MG63 (cell line): ENCODE measurements at regions not wholly inside any gene's neighbourhood (a gene's known extent, or its start where the extent isn't known, plus 50 kb on each side); places are given as distances from the start of the nearest gene placed in this dataset.

Experiments
- DNase-seq: peaks from one replicate; pipeline ENCODE4 v3.0.0-alpha.2; 2020
- H3K27me3 ChIP-seq: fragments of 250-450 bp; sonication (Bioruptor Pico); 2 replicates; pipeline ENCODE4 v1.5.1; 2020; ENCODE audit warnings: mild to moderate bottlenecking, moderate library complexity
- H3K36me3 ChIP-seq: fragments of 250-450 bp; sonication (Bioruptor Pico); 2 replicates; pipeline ENCODE4 v1.5.1; 2020; ENCODE audit warnings: mild to moderate bottlenecking, moderate library complexity
- H3K4me3 ChIP-seq: fragments of 250-450 bp; sonication (Bioruptor Pico); 2 replicates; pipeline ENCODE4 v1.5.1; 2020; ENCODE audit warnings: mild to moderate bottlenecking, moderate library complexity
- H3K9me3 ChIP-seq: fragments of 250-450 bp; sonication (Bioruptor Pico); 2 replicates; pipeline ENCODE4 v1.5.1; 2020; ENCODE audit warnings: mild to moderate bottlenecking, moderate library complexity

- Histone ChIP-seq H3K4me3 (no peak overlapping the region), H3K27me3 (no peaks in the 10 kb centered on the region), H3K36me3 (no peaks in the 10 kb centered on the region; the same call in 1 of the 2 replicates), H3K9me3 (no peaks in the 10 kb centered on the region)
- no peak for DNase-seq
Observed at GRCh38 chr7:66576646-66577045, 52.0 kb upstream of the KCTD7 start.
